MM.1S (cell line): ENCODE measurements at regions not wholly inside any gene's neighbourhood (a gene's known extent, or its start where the extent isn't known, plus 50 kb on each side); places are given as distances from the start of the nearest gene placed in this dataset.

Source experiments
- DNase-seq: peaks from one replicate; pipeline ENCODE4 v3.0.0-alpha.2; 2015
- H2AFZ ChIP-seq: fragments of 300-600 bp; sonication (generic); 2 replicates; pipeline ENCODE4 v1.6.0; 2016; ENCODE audit warnings: antibody characterized with exemption, low read length
- H3F3A ChIP-seq: fragments of 300-600 bp; sonication (generic); 2 replicates; pipeline ENCODE4 v1.6.1; 2016; ENCODE audit warnings: mild to moderate bottlenecking, antibody characterized with exemption, low read length, moderate library complexity, mixed read lengths; ENCODE audit not compliant: insufficient read depth
- H3K27ac ChIP-seq: fragments of 300-600 bp; sonication (generic); 2 replicates; pipeline ENCODE4 v1.5.1; 2016; ENCODE audit warnings: mild to moderate bottlenecking, low read length
- H3K27me3 ChIP-seq: fragments of 300-600 bp; sonication (generic); replicated peaks from 2 replicates; pipeline ENCODE4 v1.6.0; 2016; ENCODE audit warnings: low read length; ENCODE audit not compliant: insufficient read depth
- H3K36me3 ChIP-seq: fragments of 300-600 bp; sonication (generic); replicated peaks from 2 replicates; pipeline ENCODE4 v1.6.1; 2016; ENCODE audit warnings: mild to moderate bottlenecking, low read length, mixed read lengths; ENCODE audit not compliant: insufficient read depth
- H3K4me1 ChIP-seq: fragments of 300-600 bp; sonication (generic); 2 replicates; pipeline ENCODE4 v1.6.1; 2016; ENCODE audit warnings: low read length, mixed read lengths
- H3K4me2 ChIP-seq: fragments of 300-600 bp; sonication (generic); 2 replicates; pipeline ENCODE4 v1.6.0; 2016; ENCODE audit warnings: low read depth, low read length
- H3K4me3 ChIP-seq: fragments of 300-600 bp; sonication (generic); 2 replicates; pipeline ENCODE4 v1.5.1; 2016; ENCODE audit warnings: low read length, mixed read lengths
- H3K79me2 ChIP-seq: fragments of 300-600 bp; sonication (generic); 2 replicates; pipeline ENCODE4 v1.6.1; 2016; ENCODE audit warnings: mixed run types, low read length, mixed read lengths
- H3K9ac ChIP-seq: fragments of 300-600 bp; sonication (generic); 2 replicates; pipeline ENCODE4 v1.6.1; 2016; ENCODE audit warnings: low read length, mixed read lengths
- H3K9me2 ChIP-seq: fragments of 300-600 bp; sonication (generic); replicated peaks from 2 replicates; pipeline ENCODE4 v1.6.1; 2016; ENCODE audit warnings: mild to moderate bottlenecking, low read length, mixed read lengths; ENCODE audit not compliant: insufficient read depth
- H3K9me3 ChIP-seq: fragments of 300-600 bp; sonication (generic); replicated peaks from 2 replicates; pipeline ENCODE4 v1.6.1; 2016; ENCODE audit warnings: mild to moderate bottlenecking, low read length, mixed read lengths; ENCODE audit not compliant: insufficient read depth
- H4K20me1 ChIP-seq: fragments of 300-600 bp; sonication (generic); 2 replicates; pipeline ENCODE4 v1.6.1; 2016; ENCODE audit warnings: mild to moderate bottlenecking, low read length, moderate library complexity, mixed read lengths; ENCODE audit not compliant: insufficient read depth
- EZH2 ChIP-seq: fragments of 300-600 bp; sonication (generic); optimal IDR thresholded peaks from 2 replicates; pipeline ENCODE3; 2017; ENCODE audit warnings: low read depth, mild to moderate bottlenecking, antibody characterized with exemption, low read length, mixed read lengths
- EZH2phosphoT487 ChIP-seq: fragments of 300-600 bp; sonication (generic); IDR thresholded peaks from 2 replicates; pipeline ENCODE4 v1.6.1; 2018; ENCODE audit warnings: antibody characterized with exemption, low read length
- TF ChIP-seq, protein P1 (sequence below): fragments of 300-600 bp; sonication (generic); IDR thresholded peaks from 2 replicates; pipeline ENCODE4 v1.5.1; 2016; ENCODE audit warnings: antibody characterized with exemption, low read length, mixed read lengths

DNA sequence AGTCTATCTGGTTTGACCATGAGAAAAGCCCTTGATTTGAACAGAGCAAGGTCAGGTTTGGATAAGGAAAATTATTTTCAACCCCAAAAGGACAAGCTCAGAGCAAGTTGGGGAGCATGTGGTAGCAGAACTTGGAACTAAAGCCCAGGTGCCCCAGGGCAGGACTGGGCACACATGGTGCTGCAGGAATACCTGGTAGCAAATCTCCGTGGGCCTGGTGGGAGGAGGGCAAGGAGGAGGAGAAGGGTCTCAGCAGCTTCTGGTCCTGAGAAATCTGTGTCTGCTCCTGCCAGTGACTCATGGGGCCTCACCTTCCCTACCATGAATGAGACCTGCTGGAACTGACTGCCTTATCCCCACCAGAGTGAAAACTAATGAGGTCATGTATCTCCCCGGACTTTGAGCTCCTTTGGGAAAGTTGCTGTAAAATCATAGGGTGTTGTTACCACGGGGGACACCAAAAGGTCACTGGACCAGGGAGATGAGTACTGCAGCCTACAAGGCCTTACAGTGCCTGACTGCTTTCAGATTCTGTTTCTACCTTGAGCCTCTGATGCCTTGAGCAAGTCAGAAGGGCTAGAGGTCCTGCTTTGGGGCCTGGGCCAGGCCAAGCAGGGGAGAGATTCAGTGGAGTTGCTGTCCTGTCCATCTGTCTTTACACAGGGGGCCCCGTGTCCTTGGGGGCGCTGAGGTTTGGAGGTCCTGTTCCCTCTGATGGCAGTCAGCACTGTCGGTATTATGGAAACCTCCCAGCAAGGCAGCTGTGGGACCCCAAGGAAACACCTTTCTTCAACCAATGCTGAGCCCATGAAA lies 304.0 kb downstream of the MYCN start:
- H3K36me3 ChIP-seq = no peaks in the 10 kb centered on the region
- H3K27me3 ChIP-seq = no peaks in the 10 kb centered on the region
- TF ChIP-seq EZH2phosphoT487 = no peak
- TF ChIP-seq, protein P1, sequence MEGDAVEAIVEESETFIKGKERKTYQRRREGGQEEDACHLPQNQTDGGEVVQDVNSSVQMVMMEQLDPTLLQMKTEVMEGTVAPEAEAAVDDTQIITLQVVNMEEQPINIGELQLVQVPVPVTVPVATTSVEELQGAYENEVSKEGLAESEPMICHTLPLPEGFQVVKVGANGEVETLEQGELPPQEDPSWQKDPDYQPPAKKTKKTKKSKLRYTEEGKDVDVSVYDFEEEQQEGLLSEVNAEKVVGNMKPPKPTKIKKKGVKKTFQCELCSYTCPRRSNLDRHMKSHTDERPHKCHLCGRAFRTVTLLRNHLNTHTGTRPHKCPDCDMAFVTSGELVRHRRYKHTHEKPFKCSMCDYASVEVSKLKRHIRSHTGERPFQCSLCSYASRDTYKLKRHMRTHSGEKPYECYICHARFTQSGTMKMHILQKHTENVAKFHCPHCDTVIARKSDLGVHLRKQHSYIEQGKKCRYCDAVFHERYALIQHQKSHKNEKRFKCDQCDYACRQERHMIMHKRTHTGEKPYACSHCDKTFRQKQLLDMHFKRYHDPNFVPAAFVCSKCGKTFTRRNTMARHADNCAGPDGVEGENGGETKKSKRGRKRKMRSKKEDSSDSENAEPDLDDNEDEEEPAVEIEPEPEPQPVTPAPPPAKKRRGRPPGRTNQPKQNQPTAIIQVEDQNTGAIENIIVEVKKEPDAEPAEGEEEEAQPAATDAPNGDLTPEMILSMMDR = no peak
- no peak for TF ChIP-seq EZH2
- no peaks in the 10 kb centered on the region for H3F3A ChIP-seq
- DNase-seq = no peak
- H2AFZ ChIP-seq = no peak overlapping the region
- H3K27ac ChIP-seq = no peak overlapping the region
- no peak overlapping the region for H3K4me2 ChIP-seq
- no peaks in the 10 kb centered on the region for H3K9me3 ChIP-seq
- H3K9me2 ChIP-seq = no peaks in the 10 kb centered on the region
- no peak overlapping the region for H3K4me3 ChIP-seq
- H3K9ac ChIP-seq = no peak overlapping the region
- no peaks in the 10 kb centered on the region for H4K20me1 ChIP-seq
- H3K79me2 ChIP-seq = no peaks in the 10 kb centered on the region
- H3K4me1 ChIP-seq = no peaks in the 10 kb centered on the region

DNA sequence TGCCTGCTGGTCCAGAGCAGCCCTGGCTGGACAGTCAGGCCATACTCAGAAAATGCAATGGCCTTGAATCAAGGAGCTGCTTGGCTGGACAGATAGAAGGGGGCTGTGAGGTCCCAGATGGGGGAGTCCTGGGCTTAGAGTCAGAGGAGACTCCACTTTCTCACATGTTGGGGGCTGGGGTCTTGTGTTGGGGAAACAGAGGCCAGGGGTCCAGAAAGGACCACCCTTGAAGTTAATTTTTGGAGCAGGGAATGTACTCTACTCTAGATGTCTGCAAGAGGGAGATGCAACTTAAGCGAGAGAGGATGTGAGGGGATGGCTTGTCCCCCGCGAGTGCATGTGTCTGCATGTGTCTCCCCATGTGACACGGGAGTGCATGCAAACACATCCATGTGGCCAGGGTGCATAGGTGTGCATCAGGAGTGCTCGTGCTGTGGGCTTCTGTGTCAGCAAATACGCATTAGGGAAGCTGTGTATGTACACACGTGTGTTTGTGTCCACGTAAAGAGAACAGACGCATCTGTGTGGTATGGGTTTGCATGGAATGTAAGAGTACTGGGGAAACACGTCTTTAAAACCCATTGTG lies 303.2 kb downstream of the MYCN start:
- no peak overlapping the region for H3K9ac ChIP-seq
- no peak overlapping the region for H3K27ac ChIP-seq
- no peaks in the 10 kb centered on the region for H4K20me1 ChIP-seq
- H3K36me3 ChIP-seq = no peaks in the 10 kb centered on the region
- TF ChIP-seq, protein P1 = no peak
- TF ChIP-seq EZH2phosphoT487 = no peak
- no peak for TF ChIP-seq EZH2
- H2AFZ ChIP-seq = no peak overlapping the region
- DNase-seq = no peak
- H3K27me3 ChIP-seq = no peaks in the 10 kb centered on the region
- no peaks in the 10 kb centered on the region for H3K79me2 ChIP-seq
- no peaks in the 10 kb centered on the region for H3F3A ChIP-seq
- no peak overlapping the region for H3K4me2 ChIP-seq
- H3K4me1 ChIP-seq = no peaks in the 10 kb centered on the region
- no peaks in the 10 kb centered on the region for H3K9me3 ChIP-seq
- no peaks in the 10 kb centered on the region for H3K9me2 ChIP-seq
- no peak overlapping the region for H3K4me3 ChIP-seq

DNA sequence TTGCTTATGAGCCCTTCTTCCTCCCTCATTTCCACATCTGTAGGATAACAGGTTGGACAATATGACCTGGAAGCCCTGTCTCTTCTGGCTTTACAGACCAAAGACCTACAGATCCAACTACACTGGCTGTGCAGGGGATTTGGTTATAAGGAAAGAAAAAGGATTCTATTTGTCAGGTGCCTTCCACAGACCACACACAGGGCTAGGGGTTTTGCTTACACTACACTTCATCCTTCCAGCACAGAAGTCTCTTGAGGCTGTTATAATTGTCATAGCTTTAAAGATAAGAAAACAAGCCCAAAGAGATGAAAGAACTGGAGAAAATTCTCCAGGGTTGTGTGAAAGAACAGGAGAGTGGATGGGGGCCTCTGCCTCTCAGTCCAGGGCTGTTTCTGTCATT lies 302.6 kb downstream of the MYCN start:
- no peak for DNase-seq
- Histone ChIP-seq H3K4me3 (no peak overlapping the region), H3K9me3 (no peaks in the 10 kb centered on the region), H3K4me1 (no peaks in the 10 kb centered on the region), H3K36me3 (no peaks in the 10 kb centered on the region), H3K9me2 (no peaks in the 10 kb centered on the region), H3K79me2 (no peaks in the 10 kb centered on the region), H4K20me1 (no peaks in the 10 kb centered on the region), H3K4me2 (no peak overlapping the region), H3K9ac (no peak overlapping the region), H3F3A (no peaks in the 10 kb centered on the region), H3K27ac (no peak overlapping the region), H2AFZ (no peak overlapping the region), H3K27me3 (no peaks in the 10 kb centered on the region)
- TF ChIP-seq, protein P1 = no peak
- TF ChIP-seq EZH2phosphoT487 (no peak), EZH2 (no peak)
